GM18507 (cell line): ENCODE measurements at regions not wholly inside any gene's neighbourhood (a gene's known extent, or its start where the extent isn't known, plus 50 kb on each side); places are given as distances from the start of the nearest gene placed in this dataset.

Experiments
- DNase-seq: peaks from one replicate; pipeline ENCODE4 v3.0.0; 2011; ENCODE audit warnings: low read depth; ENCODE audit not compliant: insufficient read length; ENCODE audit errors: extremely low spot score
- FAIRE-seq: peaks from 2 replicates; lab custom pipeline; 2011; peaks lifted over from hg19 to GRCh38; lab: Jason Lieb, UNC

DNA sequence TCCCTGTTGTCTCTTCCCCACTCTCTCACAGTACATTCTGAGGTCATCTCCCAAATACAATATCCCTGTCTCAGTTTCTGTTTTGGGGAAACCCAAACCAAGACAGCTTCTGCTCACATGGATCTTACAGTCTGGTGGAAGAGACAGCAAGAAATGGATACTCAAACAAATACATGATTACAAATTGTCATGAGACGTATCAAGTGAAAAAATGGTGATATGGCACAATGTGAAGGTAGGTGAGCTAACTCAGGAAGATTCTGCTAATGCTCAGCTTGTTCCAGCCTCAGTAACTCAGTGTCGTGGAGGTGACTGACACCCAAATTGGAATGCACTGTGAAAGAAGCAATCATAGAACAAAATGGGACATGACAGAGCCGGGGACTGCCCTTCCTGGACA lies 68.3 kb downstream of the CHST1 start:
- DNase-seq: no peak
- FAIRE-seq: no peak

DNA sequence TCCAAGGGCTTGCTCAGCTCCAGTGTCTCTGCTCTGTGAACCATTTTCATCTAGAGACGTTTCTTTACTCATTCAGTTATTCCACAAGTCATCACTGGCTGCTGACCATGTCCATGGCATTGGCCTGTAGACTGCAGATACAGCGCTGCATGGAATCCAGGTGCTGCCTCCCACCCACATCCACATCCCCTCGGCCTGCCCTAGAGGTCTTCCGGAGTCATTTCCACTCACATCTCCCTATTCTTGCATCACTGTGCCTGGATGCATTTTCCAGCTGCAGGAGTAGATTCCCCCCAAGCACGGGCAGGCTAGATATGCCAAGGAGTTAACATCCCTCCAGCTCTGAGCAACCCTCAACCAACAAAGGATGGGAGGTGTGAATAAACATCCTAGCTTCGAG lies 68.9 kb downstream of the CHST1 start:
- no peak for FAIRE-seq
- no peak for DNase-seq

DNA sequence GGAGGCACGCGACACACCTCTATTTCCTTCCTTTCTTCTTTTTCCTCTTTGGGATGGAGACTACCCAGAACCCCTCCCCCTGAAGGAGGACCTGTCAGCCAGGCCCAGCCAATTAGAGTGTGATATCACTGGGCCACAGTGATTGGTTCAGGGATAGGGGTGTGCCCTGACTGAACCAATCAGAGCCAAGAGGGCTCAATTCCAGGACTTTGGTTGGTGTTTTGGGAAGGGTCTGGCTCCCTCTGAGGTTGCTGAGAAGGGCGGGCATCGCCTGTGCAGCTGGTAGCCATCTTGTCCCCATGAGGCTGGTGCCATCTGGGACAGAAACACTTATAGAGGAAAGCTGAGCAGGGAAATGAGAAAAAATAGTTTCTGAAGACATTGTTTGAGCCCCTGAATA lies 71.4 kb downstream of the CHST1 start:
- FAIRE-seq (no peak), DNase-seq (no peak)

DNA sequence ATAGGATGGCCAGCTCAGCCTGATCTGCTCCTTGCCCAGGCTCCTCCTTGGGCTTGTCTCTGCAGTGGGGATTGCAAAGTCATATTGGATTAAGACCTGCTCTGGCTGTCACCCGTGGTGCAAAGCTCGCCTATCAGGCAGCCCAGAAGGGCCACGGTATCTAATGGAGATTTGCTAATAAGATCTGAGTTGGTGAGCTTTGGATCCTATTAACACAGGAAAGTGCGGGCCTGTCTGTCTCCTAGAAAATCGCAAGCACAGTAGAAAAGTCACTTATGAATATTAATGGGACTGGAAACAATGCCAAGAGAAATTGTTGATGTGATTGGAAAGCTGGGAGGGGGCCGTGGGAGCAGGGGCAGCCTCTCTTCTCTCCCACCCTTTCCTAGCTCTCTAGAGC lies 72.8 kb downstream of the CHST1 start:
- no peak for FAIRE-seq

DNA sequence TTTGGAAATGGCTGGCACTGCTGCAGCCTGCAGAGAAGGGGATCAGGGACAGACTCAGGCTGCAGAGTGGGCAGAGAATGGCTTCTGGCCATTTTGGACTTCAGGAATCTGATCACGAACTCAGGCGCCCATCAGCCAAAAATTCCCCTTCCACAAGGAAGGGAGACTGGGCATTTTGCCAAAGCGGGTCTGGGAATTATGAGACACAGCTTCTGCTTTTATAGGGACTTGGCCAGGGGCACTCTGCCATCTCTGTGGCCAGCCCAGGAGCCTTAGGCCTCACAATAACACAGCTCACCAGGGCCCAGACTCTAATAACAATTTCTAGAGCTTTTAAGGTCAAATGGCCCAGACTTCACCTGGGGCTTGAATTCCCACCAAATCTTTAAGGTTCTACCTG lies 74.7 kb downstream of the CHST1 start:
- DNase-seq: no peak
- no peak for FAIRE-seq

More for the DNA sequence above, 72.8 kb downstream of the CHST1 start:
- DNase-seq: no peak

DNA sequence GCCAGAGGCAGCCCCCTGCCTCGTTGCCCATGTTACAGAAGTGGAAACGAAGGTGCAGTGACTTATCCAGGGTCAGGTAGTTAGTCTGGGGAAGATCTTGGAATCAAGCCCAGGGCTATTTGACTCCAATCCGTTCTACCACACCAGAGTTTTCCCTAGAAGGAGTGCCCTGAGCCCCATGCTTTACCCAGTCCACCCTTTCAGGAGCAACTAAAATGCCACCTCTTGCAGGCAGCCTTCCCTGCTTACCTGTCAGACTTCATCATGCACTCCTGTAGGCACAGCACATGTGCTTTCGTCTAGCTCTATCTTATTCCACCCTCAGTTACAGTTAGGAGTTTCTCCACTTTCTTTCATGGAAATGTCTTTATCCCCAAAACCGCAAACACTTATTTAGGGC lies 80.2 kb downstream of the CHST1 start:
- DNase-seq (no peak), FAIRE-seq (no peak)

DNA sequence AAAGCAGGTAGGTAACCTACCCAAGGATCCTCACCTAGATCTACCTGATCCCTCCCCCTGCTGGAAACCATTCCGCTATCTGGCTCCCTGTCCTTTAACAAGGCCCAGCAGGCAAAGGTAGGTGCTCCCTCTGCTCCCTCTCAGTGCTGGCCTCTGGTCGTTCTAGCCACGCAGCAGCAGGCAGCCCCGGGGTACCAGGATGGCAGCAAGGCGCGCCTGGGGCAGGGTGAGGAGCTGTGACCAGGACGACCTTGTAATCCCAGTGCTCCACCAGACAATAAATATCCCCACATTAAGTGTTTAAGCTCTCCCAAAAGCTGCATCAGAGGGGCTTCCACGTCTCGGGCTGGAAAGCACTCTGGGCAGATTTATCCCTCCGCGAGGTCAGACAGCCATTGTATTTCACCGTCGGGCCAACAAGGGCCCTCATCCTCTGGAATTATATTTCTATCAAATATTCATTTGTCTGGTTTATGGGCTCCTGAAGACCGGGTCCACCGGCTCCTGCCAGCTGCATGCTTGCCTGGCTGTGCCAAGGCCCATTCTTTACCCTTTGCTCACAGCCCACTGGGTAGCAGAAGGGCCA lies 81.3 kb downstream of the CHST1 start:
- DNase-seq: no peak
- FAIRE-seq: no peak

DNA sequence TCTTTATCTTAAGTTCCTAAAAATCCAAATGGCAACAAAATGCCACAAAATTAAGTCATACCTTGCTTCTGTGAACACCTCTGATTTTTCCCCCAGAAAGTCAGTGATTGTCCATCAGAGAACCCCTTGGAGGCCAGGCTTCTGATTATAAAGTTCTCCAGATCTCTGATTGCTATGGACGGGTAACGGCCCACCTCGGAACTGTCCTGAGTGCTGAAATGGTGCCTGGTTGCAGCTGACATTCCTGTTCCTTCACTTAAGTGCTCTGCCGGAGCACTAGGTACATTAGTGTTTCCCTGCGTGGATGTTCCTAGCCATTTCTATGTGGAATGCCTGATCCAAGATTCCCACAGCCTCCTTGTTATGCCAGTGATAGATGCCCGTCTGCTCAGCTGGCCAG lies 85.0 kb downstream of the CHST1 start:
- FAIRE-seq (no peak), DNase-seq (no peak)

DNA sequence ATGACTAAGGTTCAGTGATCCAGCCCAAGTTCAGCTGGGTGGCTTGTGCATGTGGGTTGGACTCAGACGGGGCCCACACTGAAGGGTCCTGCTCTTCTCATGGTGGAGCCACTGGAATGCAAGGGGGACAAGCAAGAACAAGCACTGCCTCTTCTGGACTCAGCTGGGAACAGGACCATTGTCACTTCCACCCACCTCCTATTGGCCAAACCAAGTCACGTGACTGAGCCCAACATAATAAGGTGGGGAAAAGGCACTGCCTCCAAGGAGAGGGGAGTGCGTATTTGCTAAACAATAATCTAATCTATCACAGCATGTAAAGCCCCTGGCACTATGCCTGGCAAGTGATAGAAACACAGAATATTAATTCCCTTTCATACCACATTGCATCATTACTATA lies 87.1 kb downstream of the CHST1 start:
- FAIRE-seq: no peak
- no peak for DNase-seq

DNA sequence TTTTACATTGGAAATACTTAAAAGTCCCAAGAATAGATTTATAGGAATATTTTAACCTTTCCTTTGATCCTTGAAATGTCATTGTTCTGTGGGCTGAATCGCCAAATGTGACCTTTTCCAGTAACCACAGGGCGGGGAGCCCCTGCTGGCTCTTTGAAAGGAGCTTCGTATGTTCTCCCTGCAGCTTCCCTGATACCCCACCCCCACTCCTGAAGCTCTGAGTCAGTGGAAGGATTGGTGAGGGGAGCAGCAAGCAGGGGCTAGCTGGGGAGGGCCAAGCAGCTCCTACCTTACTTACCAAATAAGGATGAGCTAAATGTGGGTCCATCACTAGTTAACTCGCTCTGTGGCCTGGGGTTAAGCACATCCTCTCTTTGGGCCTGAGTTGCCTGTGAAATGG lies 87.7 kb downstream of the CHST1 start:
- FAIRE-seq: no peak

DNA sequence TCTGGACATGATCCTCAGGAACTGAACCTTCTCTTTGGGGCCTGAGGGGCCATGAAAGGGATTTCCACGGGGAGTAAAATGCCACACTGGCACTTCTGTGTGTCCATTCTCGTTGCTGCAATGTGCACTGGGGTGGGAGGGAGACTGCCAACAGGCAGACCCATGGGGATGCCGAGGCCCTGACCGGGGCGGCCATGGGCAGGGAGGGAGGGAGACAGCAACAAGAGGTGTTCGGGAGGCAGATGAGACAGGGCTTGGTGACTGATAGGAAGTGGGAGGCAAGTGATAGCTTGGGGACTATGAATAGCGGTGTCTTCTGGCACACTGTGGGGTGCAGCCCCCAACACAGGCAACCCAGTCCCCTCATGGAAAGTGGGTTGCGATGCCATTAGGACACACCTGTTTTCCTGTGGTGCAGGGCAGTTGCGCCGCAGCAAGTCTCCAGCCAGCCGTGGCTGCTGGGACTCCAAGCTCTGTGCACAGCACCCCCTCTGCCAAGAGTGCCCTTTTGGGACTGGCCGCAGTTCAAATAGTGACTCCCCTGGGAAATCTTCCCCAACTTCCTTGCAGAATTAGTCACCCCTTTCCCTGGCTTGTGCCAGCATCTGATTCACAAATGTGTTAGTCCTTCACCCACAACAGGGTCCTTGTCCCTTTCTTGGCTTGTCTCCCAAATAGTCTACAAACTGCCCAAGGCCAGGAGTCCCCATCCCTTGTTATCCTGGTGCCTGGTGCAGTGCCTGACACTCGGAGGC lies 88.8 kb downstream of the CHST1 start:
- no peak for DNase-seq
- FAIRE-seq: no peak

More for the DNA sequence above, 87.7 kb downstream of the CHST1 start:
- no peak for DNase-seq

DNA sequence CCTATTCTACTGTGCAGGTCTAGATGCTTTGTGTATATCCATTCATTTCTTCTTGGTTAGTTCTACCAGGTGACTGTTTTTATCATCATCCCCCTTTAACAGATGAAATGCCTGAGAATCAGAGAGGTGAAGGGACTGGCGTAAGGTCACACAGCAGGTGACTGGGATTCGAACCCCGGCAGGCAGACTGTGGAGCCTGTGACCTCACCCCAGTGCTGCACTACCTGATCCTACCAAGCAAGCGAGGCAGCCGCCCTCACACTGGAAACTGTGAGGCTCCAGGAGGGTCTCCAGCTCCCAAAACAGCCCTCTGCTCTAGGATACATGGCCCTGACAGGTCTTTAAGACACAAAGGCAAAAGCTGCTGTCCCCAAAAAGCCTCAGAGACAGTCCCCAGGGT lies 91.7 kb downstream of the CHST1 start:
- no peak for FAIRE-seq
- no peak for DNase-seq

DNA sequence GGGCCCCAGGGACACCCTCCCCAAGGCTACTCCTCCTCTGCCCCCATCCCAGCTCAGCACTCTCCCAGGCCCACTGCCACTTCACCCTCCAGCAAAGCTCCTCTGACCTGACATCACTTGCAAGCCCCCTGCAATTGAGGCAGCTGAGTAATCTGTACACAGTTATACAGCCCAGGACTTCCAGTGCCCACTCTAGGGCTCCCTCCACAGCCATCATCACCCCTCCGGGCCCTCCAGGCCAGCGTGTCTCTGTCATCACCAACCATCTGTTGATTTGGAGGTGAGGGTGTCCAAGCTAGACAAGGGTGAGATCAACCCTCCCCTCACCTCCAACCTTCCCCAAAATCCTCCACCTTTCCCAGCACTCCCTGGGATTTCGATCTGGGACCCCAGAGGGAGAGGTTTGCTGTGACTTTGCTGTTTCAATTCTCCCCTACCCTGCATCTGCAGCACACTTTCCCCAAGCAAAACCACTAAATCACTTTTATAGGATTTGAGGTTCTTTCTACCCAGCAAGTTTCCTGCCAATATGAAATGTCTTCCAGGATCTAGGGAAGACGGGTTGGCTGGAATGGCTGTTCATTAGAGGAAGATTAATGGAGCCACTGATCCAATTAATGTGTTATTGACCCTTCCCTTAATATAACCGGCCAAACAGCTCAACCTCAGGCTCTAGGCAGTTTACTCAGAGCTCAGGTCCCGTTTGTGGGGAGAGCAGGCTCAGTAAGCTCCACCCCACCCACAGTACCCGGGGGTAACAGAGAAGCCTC lies 92.9 kb downstream of the CHST1 start:
- DNase-seq: no peak
- FAIRE-seq: no peak

DNA sequence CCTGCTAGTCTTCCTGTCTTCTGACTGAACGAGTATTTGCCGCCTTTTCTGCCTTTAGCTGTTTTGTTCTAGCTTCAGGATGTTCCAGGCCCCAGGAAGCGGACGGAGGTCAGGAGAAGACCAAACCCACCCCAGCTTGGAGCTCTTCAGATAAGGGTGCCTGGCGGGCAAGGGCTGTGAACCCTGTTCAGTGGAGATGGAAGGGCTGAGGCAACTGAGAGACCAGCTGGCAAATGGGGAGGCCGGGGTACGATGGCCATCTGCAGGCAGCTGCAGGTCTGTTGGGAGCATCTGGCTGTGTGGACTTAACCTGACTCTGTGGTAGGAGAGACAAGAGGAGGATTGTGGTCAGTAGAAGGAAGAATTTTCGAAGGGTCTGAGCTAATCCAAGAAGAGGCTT lies 95.6 kb downstream of the CHST1 start:
- DNase-seq: no peak
- no peak for FAIRE-seq

DNA sequence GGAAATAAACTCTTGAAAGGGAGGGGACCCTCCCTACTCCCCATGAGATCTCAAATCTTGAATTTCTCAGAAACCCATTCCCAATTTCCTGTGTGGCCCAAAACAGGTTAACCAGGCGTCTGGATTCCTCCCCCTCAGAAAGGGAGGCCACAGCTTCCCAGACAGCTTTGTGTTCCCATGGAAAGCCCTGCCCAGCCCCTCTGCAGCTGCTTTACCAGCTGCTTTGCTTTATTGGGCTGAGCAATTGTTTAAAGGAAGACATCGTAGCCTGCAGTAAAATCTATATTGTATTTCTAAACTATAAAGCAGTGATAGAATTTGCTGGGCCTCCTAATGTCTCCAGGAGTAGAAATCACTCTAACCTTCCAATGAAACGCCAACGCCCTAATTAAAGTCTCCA lies 97.4 kb downstream of the CHST1 start:
- FAIRE-seq (no peak), DNase-seq (no peak)

DNA sequence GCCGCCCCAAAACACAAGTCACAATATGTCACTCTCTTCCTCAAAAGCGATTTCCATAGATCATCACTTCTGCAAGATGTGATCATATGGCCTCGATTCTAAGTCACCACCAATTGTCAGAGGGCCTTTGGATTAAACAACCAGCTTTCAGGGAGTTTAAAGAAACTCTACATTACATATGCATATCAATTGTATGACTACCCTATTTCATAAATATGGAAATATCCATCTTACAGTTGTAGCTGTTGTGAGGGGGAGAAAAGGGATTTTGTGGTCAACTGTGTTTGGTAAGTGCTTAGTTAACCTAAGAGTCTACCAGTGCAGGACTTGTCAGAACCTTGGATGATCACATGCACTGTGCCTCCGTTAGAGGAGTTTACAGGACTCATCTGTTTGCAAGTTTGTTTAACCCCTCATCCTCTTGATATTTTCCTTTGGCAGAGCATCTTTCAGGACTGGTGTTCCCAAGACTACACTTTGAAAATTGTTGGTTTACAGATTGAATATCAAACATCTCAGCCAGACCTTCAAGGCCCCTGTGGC lies 99.9 kb downstream of the CHST1 start:
- FAIRE-seq: no peak
- DNase-seq: no peak

DNA sequence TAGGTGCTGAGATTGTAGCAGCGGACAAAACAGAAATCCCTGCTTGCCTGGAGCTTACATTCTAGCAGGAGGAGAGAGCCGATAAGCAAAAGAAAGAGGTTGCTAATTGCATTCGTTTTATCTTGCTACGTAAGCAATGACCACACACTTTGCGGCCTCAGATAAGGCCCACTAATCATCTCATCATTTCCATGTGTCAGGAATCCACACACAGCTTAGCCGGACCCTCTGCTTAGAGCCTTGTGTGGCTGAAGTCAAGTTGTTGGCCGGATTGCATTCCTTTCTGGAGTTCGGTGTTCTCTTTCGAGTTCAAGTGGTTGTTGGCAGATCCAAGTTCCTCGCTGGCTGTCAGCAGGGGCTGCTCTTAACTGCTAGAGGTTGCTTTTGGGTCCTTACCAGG lies 101.6 kb downstream of the CHST1 start:
- DNase-seq (no peak), FAIRE-seq (no peak)

DNA sequence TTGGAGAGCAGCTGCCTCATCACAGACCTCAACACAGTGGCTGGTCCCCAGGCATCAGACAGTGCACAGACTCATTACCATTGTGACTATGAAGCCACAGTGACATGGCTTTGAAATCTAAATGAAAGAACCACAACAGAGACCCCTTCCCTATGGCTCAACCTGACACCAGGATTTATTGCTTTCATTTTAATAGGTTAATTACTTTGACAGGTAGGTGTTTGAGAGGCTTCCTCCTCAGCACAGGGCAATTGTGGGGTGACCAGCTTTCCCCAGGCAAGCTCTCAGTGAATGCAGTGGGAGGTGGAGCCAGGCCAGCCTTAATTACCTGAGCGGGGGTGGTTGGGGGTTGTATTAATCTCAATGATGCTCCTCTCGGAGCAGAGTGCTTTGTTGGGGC lies 102.3 kb downstream of the CHST1 start:
- no peak for FAIRE-seq

DNA sequence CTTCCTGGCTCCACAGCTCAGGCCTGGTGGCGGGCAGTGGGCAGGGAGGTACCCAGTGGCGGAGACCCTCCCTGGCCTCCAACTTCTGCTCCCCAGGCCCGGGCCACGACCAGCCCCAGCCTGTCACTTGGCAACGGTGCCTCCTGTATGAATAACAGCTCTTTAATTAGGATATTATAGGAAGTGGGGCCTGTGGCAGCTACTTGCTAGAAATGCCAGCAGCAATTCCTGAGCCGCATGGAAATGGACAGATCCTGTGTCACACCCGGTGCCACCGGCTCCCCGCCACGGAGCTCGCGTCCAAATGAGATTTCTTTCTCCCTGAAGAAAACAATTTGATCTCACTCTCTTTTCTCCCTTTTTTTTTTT lies 104.5 kb downstream of the CHST1 start:
- DNase-seq (no peak), FAIRE-seq (no peak)

More for the DNA sequence above, 102.3 kb downstream of the CHST1 start:
- DNase-seq: no peak

DNA sequence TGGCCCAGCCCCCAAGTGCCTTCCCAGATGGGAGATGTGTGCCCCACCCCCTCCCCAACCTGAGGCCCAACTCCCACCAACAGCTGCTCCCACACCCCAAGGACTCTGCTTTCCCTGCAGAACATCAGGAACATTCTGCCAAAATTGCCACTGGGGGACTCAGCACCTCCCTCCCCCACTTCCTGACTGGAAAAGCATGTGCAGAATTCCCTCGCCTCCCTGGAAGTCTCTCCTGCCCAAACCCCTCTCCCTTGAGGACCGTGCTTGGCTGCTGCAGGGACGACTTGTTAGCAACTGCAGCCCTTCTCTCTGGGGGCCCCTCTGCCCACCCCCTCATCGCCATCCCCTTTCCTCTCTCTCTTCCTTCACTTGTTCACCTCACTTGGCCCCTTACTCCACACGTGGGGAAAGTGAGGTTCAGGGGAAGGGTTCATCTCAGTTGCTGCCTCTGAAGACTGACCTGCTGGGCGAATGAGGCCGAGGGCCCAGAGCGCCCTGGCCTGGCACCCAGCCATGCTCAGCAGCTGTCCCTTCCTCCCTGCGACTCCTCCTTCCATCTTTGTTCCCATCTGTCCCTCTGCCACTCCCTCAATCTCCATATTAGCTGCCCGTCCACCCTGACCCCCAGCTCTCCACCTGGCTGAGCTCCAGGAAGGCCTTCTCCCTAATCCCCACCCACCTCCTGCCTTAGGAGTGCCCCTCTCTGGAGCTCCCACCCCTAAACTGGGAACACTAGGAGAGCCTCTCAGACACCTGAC lies 105.1 kb downstream of the CHST1 start:
- no peak for FAIRE-seq
- DNase-seq: no peak
